ENCODE measurements at regions not wholly inside any gene's neighbourhood (a gene's known extent, or its start where the extent isn't known, plus 50 kb on each side); places are given as distances from the start of the nearest gene placed in this dataset.

DNA sequence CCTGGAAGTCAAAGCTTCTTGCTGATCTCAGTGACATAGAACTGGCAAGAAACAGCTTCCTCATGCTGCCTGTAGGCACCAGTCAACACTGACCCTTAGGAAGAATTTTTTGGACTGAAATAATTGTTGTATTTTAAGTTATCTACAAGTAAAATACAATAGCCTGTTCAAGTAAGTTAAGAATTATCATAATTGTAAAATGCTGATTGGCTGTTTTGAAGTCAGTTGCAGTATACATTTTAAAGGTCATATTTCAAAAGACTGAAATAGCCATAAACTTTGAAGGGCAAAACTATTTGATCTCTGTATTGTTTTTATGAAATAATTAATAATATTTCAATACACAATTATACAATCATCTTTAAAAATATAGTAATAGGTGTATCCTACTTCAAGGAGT lies 794.9 kb downstream of the MAT2B start:
- TF ChIP-seq, protein P1, sequence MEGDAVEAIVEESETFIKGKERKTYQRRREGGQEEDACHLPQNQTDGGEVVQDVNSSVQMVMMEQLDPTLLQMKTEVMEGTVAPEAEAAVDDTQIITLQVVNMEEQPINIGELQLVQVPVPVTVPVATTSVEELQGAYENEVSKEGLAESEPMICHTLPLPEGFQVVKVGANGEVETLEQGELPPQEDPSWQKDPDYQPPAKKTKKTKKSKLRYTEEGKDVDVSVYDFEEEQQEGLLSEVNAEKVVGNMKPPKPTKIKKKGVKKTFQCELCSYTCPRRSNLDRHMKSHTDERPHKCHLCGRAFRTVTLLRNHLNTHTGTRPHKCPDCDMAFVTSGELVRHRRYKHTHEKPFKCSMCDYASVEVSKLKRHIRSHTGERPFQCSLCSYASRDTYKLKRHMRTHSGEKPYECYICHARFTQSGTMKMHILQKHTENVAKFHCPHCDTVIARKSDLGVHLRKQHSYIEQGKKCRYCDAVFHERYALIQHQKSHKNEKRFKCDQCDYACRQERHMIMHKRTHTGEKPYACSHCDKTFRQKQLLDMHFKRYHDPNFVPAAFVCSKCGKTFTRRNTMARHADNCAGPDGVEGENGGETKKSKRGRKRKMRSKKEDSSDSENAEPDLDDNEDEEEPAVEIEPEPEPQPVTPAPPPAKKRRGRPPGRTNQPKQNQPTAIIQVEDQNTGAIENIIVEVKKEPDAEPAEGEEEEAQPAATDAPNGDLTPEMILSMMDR (IDR thresholded peaks at IDR 0.05) = no peak
- no peak for TF ChIP-seq POLR2A (IDR thresholded peaks at IDR 0.05)

All from thyroid gland (tissue), 4 donors.